Stimulated activated CD8-positive, alpha-beta memory T cell treated with anti-CD3 and anti-CD28 coated beads, Interleukin-4, amount 100 ng/mL, for 48 hours (primary cell): ENCODE measurements at regions not wholly inside any gene's neighbourhood (a gene's known extent, or its start where the extent isn't known, plus 50 kb on each side); places are given as distances from the start of the nearest gene placed in this dataset.

Source experiments
- DNase-seq: peaks from one replicate; pipeline ENCODE4 v3.0.0-alpha.2; 2020

- no peak for DNase-seq
These were observed 54.2 kb upstream of the TMCO5A start for GRCh38 chr15:37880009-37880834.

DNA sequence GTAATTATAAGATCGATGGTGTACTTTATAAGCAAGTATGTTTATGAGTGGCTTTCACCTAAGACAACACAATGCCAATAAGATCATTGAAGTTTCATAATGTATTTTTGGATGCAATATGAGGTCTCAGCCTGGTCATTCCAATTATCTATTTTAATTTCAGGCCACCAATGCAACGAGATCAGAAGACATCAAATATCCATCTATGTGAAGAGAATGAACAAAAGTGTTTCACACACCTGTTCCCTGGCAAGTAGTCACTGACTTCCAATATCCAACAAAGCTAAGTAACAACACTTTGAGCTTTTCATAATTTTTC lies 53.6 kb upstream of the TMCO5A start:
- DNase-seq = no peak

DNA sequence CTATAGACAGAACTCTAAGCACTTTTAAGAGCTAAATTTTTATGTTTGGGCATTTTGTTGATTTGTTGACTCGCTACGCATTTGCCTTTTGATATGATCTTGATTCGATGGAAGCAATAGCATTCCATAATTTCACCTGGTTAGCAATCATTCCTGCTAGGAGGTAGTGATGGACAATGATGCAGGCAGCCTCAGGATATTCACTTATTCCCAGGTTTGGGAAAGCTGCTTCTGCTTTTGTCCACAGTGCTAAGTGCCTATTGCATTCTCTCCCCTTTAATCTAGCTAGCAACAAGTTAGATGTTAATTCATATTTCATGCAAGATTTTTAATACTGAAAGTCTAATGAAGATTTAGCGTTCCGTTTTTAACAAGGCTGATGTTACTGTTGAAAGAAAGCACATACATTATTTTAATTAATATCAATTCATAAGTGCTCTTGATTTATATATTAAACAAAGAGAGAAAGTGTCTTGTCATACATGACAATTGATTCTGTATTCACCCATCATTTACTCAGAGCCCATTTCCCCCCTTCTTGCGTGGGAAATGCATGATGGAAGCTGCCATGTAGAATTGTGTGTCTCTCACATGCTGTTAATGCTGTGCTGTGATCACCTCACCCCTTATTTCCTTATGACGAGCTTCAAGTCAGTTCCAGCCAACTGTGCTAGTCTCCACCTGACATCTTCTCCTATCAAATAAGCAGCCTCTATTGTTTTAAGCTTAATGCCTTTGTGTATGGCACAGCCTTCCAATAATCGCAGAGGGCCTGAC lies 53.0 kb upstream of the TMCO5A start:
- DNase-seq = no peak

DNA sequence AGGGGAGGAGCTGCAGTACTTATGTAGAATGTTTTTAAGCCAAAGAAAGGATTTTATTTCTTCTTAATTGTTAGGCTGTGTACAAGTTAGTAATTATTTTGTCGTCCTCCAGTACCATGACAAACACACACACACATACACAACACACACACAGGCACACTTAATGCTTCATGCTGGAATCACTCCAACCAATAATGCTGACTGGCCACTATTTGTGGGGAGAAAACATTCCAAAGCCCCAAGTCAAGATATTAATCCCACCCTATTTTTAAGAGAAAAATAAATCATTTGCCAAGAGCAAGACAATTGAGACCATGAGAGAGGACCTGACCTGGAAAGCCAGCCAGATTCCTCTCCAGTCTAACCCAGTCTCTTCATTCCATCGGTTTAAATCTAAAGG lies 51.8 kb upstream of the TMCO5A start:
- DNase-seq = no peak
